Endothelial cell of umbilical vein (primary cell): ENCODE measurements at regions not wholly inside any gene's neighbourhood (a gene's known extent, or its start where the extent isn't known, plus 50 kb on each side); places are given as distances from the start of the nearest gene placed in this dataset.

Experiments used
- BruUV-seq: library from RNA; stranded (reverse); fragments of 400-500 nt; replicated peaks from 2 replicates; lab custom pipeline; 2021; lab: Mats Ljungman, UMichigan
- CTCF ChIA-PET: fragments of 300-600, 350-600 bp; sonication (Branson Sonifier 250); formaldehyde crosslinking; loops from one replicate; lab custom pipeline; 2021; ENCODE audit warnings: antibody characterized with exemption, inconsistent platforms; lab: Charles Lee
- POLR2A ChIA-PET: fragments of 300-600, 350-600 bp; sonication (Branson Sonifier 250); formaldehyde crosslinking; loops from one replicate; lab custom pipeline; 2021; ENCODE audit warnings: antibody characterized with exemption, inconsistent platforms; lab: Charles Lee
- DNase-seq: peaks from one replicate; pipeline ENCODE4 v3.0.0-alpha.2; 2011; ENCODE audit warnings: low read depth, low spot score
- FAIRE-seq: peaks from 2 replicates; lab custom pipeline; 2011; peaks lifted over from hg19 to GRCh38; lab: Jason Lieb, UNC
- H2AFZ ChIP-seq: 2 replicates; pipeline ENCODE4 v1.6.0; 2012; ENCODE audit warnings: low read depth, low read length, control low read depth, inconsistent platforms
- H3K27ac ChIP-seq: 2 replicates; pipeline ENCODE4 v1.5.1; 2011; ENCODE audit warnings: low read depth, mild to moderate bottlenecking, control low read depth, low read length, moderate library complexity; ENCODE audit not compliant: insufficient read depth
- H3K27me3 ChIP-seq, 2 experiments: 2 replicates each; pipeline versions ENCODE4 v1.6.0 to v1.6.1; 2011; ENCODE audit warnings: low read length in 2 of 2, mixed read lengths in 1 of 2; ENCODE audit not compliant: control insufficient read depth in 2 of 2, insufficient read depth in 2 of 2
- H3K36me3 ChIP-seq, 2 experiments: 2 replicates in 1 of 2; 3 replicates in 1 of 2; pipeline ENCODE4 v1.5.1; 2011; ENCODE audit warnings: low read length in 2 of 2, mild to moderate bottlenecking in 1 of 2, moderate library complexity in 1 of 2; ENCODE audit not compliant: control insufficient read depth in 2 of 2, insufficient read depth in 2 of 2; ENCODE audit errors: extremely low read depth in 1 of 2
- H3K4me1 ChIP-seq: 3 replicates; pipeline ENCODE4 v1.5.1; 2011; ENCODE audit warnings: mild to moderate bottlenecking, low read length; ENCODE audit not compliant: control insufficient read depth, insufficient read depth; ENCODE audit errors: extremely low read depth
- H3K4me2 ChIP-seq: 2 replicates; pipeline ENCODE4 v1.6.1; 2011; ENCODE audit warnings: low read length, control low read depth, mixed read lengths; ENCODE audit not compliant: insufficient read depth
- H3K4me3 ChIP-seq, 3 experiments: fragments of 200-600 bp in 1 of 3; sonication (generic), shearing (Covaris generic) in 1 of 3; replicated peaks in 1 of 3; 2 replicates each; pipeline ENCODE4 v1.5.1; 2011 to 2016; ENCODE audit warnings: control low read depth in 3 of 3, low read length in 3 of 3, mild to moderate bottlenecking in 2 of 3, inconsistent platforms in 1 of 3, low read depth in 1 of 3, moderate library complexity in 1 of 3; ENCODE audit not compliant: insufficient read depth in 1 of 3
- H3K79me2 ChIP-seq: 2 replicates; pipeline ENCODE4 v1.6.0; 2012; ENCODE audit warnings: low read length, inconsistent platforms; ENCODE audit not compliant: control insufficient read depth, insufficient read depth
- H3K9ac ChIP-seq: replicated peaks from 2 replicates; pipeline ENCODE3; 2011; ENCODE audit warnings: low read length, control low read depth; ENCODE audit not compliant: insufficient read depth; ENCODE audit errors: extremely low read depth
- H3K9me1 ChIP-seq: replicated peaks from 3 replicates; pipeline ENCODE4 v1.6.0; 2011; ENCODE audit warnings: mild to moderate bottlenecking, low read length; ENCODE audit not compliant: control insufficient read depth, insufficient read depth; ENCODE audit errors: extremely low read depth
- H3K9me3 ChIP-seq: replicated peaks from 2 replicates; pipeline ENCODE4 v1.5.1; 2012; ENCODE audit warnings: low read length, inconsistent platforms; ENCODE audit not compliant: control insufficient read depth, insufficient read depth
- H4K20me1 ChIP-seq: replicated peaks from 2 replicates; pipeline ENCODE3; 2011; ENCODE audit warnings: mild to moderate bottlenecking, low read length; ENCODE audit not compliant: control insufficient read depth, insufficient read depth; ENCODE audit errors: extremely low read depth
- CTCF ChIP-seq, 2 donors: IDR thresholded peaks; 1 replicate in 1 of 2; 2 replicates in 1 of 2; pipeline ENCODE4 v1.5.1; 2011; ENCODE audit warnings: low read length in 2 of 2, mild to moderate bottlenecking in 2 of 2, moderate library complexity in 2 of 2, control low read depth in 1 of 2, inconsistent platforms in 1 of 2, low read depth in 1 of 2; ENCODE audit not compliant: insufficient read depth in 1 of 2; ENCODE audit errors: extremely low read depth in 1 of 2
- EZH2 ChIP-seq: IDR thresholded peaks from 2 replicates; pipeline ENCODE4 v1.6.1; 2012; ENCODE audit warnings: borderline replicate concordance, low read depth, mild to moderate bottlenecking, moderate library complexity, low read length, inconsistent platforms; ENCODE audit not compliant: severe bottlenecking
- GATA2 ChIP-seq: IDR thresholded peaks from 2 replicates; pipeline ENCODE4 v1.7.0; 2011; ENCODE audit warnings: low read depth, mild to moderate bottlenecking, moderate library complexity, mixed read lengths, low read length; ENCODE audit not compliant: insufficient read length, insufficient read depth
- JUN ChIP-seq: IDR thresholded peaks from 2 replicates; pipeline ENCODE4 v1.6.1; 2011; ENCODE audit warnings: borderline replicate concordance, low read depth; ENCODE audit not compliant: insufficient read length, insufficient read depth
- POLR2AphosphoS5 ChIP-seq: IDR thresholded peaks from 2 replicates; pipeline ENCODE4 v1.6.1; 2012; ENCODE audit warnings: low read depth, mild to moderate bottlenecking, control low read depth, low read length, moderate library complexity; ENCODE audit not compliant: insufficient read depth
- dilution Hi-C: fragments of 300-500 bp; cut with MboI; formaldehyde crosslinking; loops from one replicate; pipeline ENCODE4 v1.15.0; 2019; ENCODE audit warnings: low sequenced_read_pairs; ENCODE audit not compliant: extremely low pct_ligation_motif_present
- intact Hi-C: fragments of 100-400 bp; cut with micrococcal nuclease; formaldehyde crosslinking; loops from one replicate; pipeline ENCODE4 v1.10.0; 2022

GRCh38 chr2:7666596-7667259 is 749.5 kb downstream of the RNF144A start:
- intact Hi-C loops: no loop called here
- TF ChIP-seq JUN (no peak), EZH2 (no peak), CTCF (IDR thresholded peaks at IDR 0.05; ENCODE audit: extremely low read depth in 1 of 2, insufficient read depth in 1 of 2, low read depth in 1 of 2, low read length in 2 of 2) (no peak), GATA2 (no peak), POLR2AphosphoS5 (no peak)

More at GRCh38 chr2:7666596-7667259, 749.5 kb downstream of the RNF144A start:
- ChIA-PET CTCF (no interaction called here), POLR2A (no interaction called here)
- Histone ChIP-seq H3K9ac (no peak overlapping the region), H3K4me3 (no peak overlapping the region), H3K79me2 (no peaks in the 10 kb centered on the region), H3K9me1 (no peaks in the 10 kb centered on the region), H3K4me2 (no peak overlapping the region), H4K20me1 (no peaks in the 10 kb centered on the region), H3K4me1 (no peaks in the 10 kb centered on the region), H2AFZ (no peak overlapping the region), H3K27ac (no peak overlapping the region), H3K36me3 (no peaks in the 10 kb centered on the region), H3K27me3 (no peaks in the 10 kb centered on the region), H3K9me3 (peaks cover 4% of the 10 kb centered on the region)
- FAIRE-seq: no peak
- DNase-seq: no peak
- BruUV-seq: no TSS peak
- dilution Hi-C loops: no loop called here
